ENCODE measurements at regions not wholly inside any gene's neighbourhood (a gene's known extent, or its start where the extent isn't known, plus 50 kb on each side); places are given as distances from the start of the nearest gene placed in this dataset.

- TF ChIP-seq, protein P1, sequence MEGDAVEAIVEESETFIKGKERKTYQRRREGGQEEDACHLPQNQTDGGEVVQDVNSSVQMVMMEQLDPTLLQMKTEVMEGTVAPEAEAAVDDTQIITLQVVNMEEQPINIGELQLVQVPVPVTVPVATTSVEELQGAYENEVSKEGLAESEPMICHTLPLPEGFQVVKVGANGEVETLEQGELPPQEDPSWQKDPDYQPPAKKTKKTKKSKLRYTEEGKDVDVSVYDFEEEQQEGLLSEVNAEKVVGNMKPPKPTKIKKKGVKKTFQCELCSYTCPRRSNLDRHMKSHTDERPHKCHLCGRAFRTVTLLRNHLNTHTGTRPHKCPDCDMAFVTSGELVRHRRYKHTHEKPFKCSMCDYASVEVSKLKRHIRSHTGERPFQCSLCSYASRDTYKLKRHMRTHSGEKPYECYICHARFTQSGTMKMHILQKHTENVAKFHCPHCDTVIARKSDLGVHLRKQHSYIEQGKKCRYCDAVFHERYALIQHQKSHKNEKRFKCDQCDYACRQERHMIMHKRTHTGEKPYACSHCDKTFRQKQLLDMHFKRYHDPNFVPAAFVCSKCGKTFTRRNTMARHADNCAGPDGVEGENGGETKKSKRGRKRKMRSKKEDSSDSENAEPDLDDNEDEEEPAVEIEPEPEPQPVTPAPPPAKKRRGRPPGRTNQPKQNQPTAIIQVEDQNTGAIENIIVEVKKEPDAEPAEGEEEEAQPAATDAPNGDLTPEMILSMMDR (IDR thresholded peaks at IDR 0.05): no peak
- no peak for TF ChIP-seq POLR2AphosphoS5 (IDR thresholded peaks at IDR 0.05; ENCODE audit: insufficient read depth in 1 of 2, low read depth in 1 of 2)
These were observed 700.5 kb downstream of the TENT5A start for GRCh38 chr6:81051952-81052351.
